ENCODE measurements at regions not wholly inside any gene's neighbourhood (a gene's known extent, or its start where the extent isn't known, plus 50 kb on each side); places are given as distances from the start of the nearest gene placed in this dataset.

DNA sequence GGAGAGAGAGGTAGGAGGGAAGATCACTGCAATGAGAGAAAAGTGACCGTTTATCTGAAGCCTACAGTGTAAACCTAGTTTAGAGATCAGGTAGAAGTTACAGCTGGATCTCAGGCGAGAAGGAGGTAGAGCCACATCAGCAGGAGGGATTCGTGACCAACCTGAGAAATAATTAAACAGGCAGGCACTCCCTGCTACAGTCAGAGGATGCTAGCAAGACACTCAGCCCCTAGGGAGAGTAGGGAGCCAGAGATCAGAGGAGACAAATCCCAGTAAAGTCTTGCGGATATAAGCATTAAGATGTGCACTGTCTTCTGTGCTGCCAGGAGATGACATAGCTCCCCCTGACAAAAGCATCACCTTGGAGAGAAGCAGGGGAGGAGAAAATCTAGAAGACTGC is 629.1 kb upstream of the SLC39A10 start:
- TF ChIP-seq CTCF (IDR thresholded peaks at IDR 0.05; ENCODE audit: low read length) (no peak), EZH2 (optimal IDR thresholded peaks at IDR 0.05; ENCODE audit: low read depth, low read length) (no peak)
